ENCODE measurements at regions not wholly inside any gene's neighbourhood (a gene's known extent, or its start where the extent isn't known, plus 50 kb on each side); places are given as distances from the start of the nearest gene placed in this dataset.

DNA sequence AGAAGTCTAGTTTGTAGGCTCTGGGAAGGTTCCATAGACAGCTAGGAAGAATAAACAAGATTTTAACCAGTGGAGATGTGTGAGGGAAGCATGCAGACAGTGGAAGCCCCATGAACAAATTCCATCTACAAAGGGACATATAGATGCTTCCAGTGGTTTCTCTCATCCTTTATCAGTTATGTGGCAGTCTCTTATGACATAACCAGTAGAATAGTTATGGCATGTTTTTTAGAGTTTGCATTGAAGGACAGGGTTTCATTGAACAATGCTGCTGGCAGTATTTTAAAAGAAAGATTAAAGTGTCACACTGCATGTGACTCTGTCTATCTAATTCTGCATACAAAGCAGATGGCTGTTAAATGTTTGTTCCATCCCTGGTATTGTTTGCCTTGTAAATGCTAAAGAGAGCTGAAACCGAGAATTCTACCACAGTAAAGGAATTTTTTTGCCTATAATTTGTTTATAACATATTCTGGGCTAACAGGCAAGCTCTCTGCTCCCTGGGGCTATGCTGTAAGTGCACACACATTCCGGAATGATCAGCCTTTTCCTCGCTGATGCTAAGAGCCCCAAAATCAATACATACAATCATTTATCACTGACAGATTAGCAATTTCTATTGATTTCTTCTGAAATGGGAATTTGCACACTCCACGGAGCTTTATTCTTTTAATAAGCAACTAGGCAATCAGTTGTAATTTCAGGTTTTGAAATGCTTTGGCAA, 76.8 kb upstream of the PELI1 start:
- no peak for DNase-seq
- intact Hi-C loops (cut with DNase I) = no loop called here

DNA sequence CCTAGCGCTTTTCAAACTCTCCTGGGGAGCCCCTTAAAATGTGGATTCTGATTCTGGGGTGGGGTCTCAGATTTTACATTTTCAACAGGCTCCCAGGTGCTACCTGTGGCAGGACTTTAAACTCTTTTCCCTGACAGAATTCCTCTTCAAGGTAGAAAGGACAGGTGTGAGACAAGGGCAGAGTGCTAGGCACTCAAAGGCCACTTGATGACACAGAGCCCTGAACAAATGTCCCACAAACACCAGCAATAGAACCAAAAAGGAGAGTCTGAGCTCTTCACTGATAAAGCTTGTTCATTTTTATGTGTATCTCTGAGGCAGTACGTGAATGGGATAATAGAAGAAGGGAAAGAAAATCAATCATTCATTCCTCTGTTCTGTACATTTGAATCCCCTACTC, 77.7 kb upstream of the PELI1 start:
- no peak for DNase-seq
- intact Hi-C loops (cut with DNase I) = no loop called here

DNA sequence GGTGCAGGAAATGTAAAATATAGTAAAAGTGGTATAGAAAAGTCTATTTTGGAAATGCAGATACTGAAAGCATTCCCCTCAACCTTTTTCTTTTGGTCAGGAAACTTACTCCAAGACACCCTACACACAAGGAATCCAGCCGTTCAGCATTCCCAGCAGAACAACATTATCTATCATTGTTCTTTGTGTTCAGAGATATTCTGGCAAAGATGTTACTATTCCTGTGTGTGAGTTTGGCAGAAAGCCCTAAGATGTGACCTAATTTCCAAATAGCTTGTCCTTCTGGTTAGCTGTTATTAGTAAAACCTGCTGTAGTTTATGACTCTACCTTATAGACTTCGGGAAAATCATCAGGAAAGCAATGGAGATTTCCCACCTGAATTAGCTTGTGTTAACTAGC, 78.1 kb upstream of the PELI1 start:
- DNase-seq = no peak

DNA sequence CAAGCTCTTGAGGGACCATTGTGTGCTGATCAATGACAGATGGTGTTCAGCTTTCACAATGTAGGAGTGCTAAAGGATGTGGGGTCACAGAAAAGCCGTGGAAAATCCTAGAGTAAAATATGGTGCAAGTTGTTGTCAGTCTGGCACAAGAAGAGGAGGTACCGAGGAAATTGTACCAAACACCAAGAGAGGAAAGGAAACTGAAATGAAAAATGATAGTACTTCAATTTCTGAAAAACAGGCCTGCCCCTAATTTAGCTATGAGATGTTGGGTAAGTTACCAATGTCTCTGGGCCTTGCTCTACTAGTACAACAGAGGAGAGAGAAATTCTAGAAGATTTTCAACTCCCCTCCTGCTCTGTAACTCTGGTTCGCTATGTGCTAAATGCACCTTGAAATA, 78.8 kb upstream of the PELI1 start:
- no peak for DNase-seq
- intact Hi-C loops (cut with DNase I) = no loop called here

More for the DNA sequence above, 78.1 kb upstream of the PELI1 start:
- intact Hi-C loops (cut with DNase I) = no loop called here

DNA sequence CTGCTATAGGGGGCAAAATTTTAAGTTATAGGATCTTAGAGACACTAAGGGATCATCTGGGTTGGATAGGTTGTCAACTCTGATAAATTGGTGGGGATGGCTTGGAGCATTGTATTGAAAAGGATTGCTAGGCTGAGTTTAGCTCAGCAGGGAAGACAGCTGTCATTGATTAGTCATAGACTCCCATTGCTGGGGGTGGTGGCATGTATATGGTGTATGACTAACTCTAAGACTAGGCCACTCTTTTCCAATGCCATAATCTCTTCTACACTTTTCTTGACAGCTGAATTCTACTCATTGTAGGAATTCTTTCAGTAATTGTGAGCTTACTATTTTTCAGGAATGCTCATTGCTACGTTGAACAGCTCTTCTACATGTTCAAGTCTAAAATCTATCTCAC, 81.3 kb upstream of the PELI1 start:
- intact Hi-C loops (cut with DNase I) = loop anchor here (5.0 kb wide), 2 partner anchors 83 to 87 kb away; partner anchors contain the start of gene PELI1
- no peak for DNase-seq

DNA sequence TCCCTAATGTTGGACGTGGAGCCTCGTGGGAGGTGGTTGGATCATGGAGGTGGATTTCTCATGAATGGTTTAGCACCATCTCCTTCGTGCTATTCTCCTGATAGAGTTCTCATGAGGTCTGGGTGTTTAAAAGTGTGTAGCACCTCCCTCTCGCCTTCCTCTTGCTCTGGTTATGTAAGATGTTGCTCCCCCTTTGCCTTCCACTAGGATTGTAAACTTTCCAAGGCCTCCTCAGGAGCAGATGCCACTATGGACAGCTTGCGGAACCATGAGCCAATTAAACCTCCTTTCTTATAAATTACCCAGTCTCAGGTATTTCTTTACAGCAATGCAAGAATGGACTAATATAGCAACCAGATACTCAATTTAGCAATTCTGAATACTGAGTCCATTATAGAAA, 82.4 kb upstream of the PELI1 start:
- no peak for DNase-seq
- intact Hi-C loops (cut with DNase I) = loop anchor here (5.0 kb wide), 2 partner anchors 84 to 86 kb away; partner anchors contain the start of gene PELI1

DNA sequence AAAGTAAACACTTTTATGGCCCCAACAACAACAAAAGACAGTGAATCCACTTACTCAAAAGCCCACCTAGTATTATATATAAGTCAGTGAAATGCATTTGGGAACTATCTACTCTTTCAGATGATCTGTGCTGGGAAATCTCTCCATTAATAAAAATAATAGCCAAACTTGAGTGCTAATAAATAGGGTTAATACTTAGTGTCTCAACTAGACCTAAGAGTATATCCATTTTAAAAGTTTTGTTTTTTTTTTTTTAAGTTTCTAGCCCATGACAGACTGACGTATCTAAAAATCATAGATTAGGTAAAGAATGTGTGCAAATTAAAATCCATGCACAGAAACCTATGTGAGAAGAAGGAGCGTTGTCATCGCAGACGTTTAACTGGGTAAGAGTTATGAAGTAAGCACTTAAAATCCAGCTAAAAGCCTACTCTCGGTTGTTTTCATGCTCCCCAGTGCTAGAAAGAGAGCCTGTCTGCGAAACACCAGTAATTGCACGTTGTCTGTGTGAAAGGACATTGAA, 83.4 kb upstream of the PELI1 start:
- DNase-seq = no peak
- intact Hi-C loops (cut with DNase I) = loop anchor here (5.0 kb wide), 2 partner anchors 85 kb away; partner anchors contain the start of gene PELI1

DNA sequence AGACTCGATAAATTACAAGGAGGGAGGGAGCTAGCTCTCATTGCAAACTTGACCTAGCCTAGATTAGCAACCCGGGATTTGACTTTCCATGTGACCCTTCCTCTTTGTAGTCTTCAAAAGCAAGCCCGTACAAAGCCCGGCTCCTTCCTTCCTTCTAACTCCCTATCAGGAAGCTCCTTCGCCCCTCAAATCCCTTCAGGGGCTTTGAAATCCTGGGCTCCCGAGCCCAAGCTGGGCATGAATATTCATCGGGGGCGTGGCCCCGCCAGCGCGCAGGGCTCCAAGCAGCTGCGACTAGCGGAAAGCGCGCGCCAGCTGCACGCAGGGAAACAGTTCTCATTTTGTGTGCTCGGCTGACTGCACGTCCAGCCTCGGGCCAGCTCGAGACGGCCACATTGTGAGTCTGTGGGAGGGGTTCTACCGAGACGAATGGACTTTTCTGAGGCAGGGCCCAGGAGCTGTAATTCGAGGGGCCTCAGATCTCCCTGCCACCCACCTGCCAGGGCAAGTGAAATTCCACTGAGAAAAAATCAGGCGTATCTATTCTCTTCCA, 84.0 kb upstream of the PELI1 start:
- intact Hi-C loops (cut with DNase I) = loop anchor here (5.0 kb wide), 2 partner anchors 84 to 86 kb away; partner anchors contain the start of gene PELI1
- DNase-seq = peak; percentile 82 to 99 (median 89)

DNA sequence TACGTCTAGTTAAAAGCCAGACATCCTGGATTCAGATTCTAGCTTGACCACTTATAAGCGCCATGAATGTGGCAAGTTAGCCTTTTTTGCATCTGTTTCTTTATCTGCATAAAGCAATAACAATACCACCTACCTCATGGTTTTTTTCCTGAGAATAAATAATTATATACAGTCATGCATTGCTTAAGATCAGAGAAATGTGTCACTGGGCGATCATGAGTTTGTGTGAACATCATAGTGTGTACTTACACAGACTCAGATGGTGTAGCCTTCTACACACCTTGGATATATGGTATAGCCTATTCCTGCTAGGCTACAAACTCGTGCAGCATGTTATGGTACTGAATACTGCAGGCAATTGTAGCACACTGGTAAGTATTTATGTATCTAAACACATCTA, 84.7 kb upstream of the PELI1 start:
- intact Hi-C loops (cut with DNase I) = loop anchor here (5.0 kb wide), 2 partner anchors 83 to 87 kb away; partner anchors contain the start of gene PELI1
- no peak for DNase-seq

DNA sequence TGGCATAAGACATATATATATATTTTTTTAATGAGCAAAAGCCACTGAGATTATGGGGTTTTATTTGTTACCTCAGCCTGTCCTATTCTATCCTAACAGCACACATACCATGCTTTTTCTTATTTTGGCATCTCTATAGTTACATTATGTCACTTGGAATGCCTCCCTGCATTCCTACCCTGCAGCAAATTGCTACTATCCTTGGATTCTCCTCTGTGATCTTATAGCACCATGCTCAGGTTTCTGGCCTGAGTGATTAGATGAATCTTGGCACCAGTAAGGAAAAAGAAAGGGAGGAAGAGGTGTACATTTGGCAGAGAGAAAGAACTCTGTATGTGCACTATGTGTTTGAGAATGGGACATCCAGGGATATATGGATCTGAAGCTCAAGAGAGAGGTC, 86.3 kb upstream of the PELI1 start:
- no peak for DNase-seq

DNA sequence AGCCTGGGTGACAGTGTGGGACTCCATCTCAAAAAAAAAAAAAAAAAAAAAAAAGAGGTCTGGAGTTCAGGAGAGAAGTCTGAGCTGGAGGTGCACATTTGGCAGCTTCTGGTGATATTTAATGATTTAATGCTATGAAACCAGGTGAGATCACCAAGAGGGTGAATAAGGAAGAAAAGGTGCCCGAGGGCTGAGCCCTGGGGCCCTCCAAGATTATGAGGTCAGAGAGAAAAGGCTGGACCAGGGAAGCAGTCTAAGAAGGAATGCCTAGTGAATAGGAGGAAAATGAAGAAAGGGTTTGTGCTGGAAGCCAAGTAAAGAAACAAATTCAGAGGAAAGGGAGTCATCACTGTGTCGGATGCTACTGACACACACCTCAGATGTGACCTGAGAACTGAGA, 88.0 kb upstream of the PELI1 start:
- intact Hi-C loops (cut with DNase I) = no loop called here
- no peak for DNase-seq

More for the DNA sequence above, 86.3 kb upstream of the PELI1 start:
- intact Hi-C loops (cut with DNase I) = no loop called here

DNA sequence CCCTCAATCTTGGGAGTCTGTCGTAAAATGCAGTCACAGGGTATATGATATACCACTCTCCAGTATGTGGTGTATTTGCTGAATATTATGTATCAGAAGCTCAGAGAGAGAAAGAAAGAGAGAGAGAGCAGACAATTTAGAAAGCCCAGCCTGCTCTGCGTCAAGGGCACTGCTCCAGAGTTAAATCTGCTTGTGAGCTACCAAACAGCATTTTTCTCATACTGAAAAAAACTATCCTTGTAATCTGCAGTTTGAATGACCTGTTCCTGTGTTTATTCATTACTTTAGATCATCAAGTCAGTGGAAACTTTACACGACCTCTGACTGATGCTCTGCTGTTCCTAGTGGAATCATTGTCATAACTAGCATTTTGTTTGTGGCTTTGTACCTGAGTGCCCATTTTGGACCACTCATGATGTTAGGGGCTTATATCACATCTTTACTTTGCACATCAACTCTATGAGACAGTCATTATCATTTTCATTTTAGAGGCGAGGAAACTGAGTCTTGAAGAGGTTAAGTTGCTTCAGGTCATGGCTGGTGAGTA, 89.2 kb upstream of the PELI1 start:
- DNase-seq = no peak
- intact Hi-C loops (cut with DNase I) = no loop called here

DNA sequence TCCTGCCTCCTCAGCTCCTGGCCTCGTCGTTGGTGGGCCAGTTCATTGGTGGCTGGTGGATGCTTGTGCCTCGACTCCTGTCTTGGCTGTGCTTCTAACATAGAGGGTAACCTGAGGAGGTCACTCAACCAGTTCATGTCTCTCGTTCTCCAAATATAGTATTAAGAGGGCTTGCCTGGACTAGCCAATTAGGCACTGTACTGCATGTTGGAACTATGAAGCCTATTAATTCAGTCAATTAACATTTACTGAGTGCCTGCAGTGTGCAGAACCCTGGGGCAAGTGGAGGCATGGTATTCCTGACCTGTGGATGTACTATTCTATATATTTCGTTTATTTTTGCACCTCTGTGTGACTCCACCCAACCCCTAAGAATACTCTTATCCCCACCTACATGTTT, 89.9 kb upstream of the PELI1 start:
- DNase-seq = no peak
- intact Hi-C loops (cut with DNase I) = no loop called here

DNA sequence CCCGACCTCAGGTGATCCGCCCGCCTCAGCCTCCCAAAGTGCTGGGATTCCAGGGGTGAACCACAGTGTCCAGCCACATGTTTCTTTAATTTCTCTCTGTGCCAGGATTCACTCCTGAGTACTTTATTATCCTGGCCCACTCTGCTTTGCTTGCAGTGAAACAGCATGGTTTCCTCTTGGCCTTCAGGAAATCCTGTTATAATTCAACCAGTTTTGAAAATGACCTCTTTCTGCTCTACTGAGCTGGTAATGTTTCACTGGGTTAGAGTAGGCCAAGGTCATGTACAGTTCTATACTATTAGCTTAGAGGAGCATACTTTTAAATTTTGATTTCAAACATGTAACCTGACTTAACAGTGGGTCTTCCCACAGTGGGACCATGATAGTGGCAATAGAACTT, 90.6 kb upstream of the PELI1 start:
- DNase-seq = no peak
- intact Hi-C loops (cut with DNase I) = no loop called here

DNA sequence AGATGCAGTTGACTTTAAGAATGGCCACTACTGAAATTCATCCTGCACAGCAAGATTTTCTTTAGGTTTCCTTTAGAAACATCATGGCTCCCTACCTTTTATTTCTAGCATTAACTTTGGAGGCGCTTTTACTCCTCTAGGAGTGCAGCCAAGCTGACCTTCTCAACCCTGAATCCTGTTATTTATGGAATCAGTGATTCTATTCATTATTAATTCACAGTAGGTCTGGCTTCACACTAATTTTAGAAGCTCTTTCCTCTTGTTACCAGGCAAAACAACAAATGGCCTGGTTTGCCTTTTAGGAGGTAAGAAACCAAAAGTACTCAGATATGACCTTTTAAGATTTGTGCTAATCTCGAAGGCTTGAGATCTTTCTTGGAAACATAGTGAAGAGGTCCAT, 93.0 kb upstream of the PELI1 start:
- DNase-seq = no peak
- intact Hi-C loops (cut with DNase I) = no loop called here

DNA sequence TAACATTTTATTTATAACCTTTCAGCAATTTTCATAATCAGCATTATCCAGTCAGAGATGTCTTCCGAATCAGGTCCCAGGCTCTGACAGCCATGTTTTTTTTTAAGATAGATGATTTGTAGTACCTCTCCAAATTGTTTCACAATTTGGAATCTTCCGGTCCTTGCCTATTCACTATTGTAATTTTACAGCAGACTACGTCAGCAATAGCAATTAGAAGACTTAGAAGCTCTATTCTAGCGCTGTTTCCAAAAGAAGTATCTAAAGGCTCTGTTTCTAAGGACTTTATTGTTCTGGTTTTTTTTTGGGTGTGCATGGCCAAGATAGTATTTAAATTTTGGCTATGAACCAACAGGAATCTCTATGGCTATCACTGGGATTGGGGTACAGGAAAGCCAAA, 94.6 kb upstream of the PELI1 start:
- no peak for DNase-seq
- intact Hi-C loops (cut with DNase I) = no loop called here

DNA sequence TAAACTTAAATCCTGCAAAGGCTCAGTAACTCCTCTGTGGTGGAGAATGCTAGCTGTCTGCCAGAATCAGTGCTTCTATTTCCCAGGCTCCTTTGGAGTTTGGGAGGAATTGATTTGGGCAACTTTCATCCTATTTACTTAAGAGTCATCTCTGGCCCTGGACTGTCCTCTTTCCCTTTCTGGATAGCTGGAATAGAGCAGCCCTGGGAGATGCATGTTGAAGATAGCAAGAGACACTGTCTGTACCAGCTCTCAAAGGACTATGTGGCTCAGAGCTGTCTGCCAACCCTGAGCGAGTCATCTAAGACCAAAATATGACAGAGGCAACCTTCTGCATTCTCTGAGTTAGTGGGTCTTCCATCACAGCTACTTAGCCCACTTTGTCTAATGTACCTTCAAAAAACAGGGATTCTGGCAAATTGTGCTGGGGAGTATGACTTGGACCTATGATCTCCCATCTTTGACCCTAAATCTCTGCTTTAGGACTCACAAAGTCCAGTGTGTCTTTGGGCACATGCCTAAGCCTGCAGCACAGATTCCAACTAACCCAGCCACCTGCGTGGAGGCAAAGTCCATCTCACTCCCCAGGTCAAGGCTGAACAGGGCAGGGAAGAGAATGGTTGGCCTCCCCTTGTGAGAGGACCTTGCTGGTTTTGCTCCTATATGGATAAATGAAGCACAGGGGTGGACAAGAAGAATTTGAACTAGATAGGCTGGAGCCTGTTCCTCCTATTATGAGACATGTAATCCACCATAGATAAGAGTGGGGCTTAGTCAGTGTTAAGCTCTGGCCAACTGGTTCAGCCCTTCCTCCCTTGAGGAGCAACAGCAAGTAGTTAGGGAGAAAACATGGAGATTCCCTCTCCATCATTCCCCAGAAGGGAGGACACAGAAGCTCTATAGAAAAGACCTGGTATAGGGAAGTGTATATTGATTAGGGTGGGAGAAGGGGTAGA, 99.1 kb upstream of the PELI1 start:
- intact Hi-C loops (cut with DNase I) = no loop called here
- no peak for DNase-seq

DNA sequence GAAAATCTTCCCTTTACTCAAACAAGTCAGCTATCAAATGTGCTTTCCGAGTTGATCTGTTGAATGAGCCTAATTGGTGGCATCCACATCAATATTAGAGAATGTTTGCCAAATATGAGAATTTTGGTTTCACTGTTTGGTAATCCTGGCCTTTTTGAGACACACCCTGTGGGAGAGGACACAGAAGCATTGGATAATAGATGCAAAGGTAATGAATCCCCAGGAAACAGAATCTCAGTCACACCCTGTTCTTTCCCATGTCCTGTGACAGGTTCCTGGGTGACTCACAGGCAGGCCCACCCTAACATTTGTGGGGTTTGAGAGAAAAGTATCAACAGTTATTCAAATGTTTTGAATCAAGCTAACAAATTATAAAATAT, 99.8 kb upstream of the PELI1 start:
- no peak for DNase-seq
- intact Hi-C loops (cut with DNase I) = no loop called here

DNA sequence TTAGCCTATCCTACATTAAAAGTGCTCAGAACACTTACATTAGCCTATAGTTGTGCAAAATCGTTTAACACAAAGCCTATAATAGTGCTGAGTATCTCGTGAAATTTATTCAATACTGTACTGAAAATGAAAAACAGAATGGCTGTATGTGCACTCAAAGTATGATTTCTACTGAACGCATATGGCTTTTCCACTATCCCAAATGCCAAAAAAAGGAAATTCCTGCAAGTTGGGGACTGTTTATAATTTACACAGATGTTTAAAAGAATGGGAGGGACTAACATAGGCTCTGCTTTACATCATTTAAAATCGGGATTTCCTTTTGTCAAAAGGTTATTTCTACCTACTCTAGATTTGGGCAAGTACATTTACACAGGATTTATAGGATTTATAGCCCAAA, 101.4 kb upstream of the PELI1 start:
- DNase-seq = no peak
- intact Hi-C loops (cut with DNase I) = no loop called here

DNA sequence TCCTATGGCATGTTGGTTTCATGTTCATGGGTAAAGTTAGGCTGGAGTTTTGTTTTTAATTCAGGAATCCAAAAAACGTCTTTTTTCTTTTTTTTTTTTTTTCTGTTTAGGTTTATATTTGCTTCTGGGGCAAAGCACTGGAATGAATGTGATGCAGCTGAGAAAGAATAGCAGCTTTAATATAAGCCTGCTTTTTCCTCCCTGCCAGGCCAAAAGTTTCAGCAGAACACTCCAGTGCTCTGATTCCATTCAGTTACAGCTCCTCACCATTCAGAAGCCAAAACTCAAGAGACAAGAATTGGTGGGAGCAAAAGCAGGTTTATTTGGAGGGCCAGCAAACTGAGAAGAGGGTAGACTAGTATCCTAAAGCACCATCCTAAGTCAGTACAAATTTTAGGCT, 102.7 kb upstream of the PELI1 start:
- intact Hi-C loops (cut with DNase I) = no loop called here
- DNase-seq = no peak

DNA sequence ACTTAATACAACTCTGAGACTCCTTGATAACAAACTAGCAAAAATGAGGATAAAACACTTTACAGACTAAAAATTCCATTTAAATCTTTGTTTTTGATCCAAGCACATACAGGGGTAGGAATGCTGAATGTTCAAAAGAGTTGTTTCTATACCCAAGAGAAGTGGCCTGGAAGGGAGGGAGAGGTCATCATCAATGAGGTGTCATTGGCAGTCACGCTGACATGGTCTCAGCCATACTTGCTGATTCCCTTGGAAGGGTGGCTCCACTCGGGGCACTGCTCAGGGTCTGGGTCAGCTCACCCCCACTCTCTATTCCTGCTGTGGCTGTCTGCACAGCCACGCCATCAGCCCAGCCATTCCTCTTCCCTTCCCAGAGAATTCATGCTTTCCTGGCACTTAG, 105.2 kb upstream of the PELI1 start:
- DNase-seq = no peak
- intact Hi-C loops (cut with DNase I) = no loop called here
